Posterior cingulate gyrus (tissue), 11 donors: ENCODE measurements at regions not wholly inside any gene's neighbourhood (a gene's known extent, or its start where the extent isn't known, plus 50 kb on each side); places are given as distances from the start of the nearest gene placed in this dataset.

Experiments
- DNase-seq, 10 donors: peaks; one replicate each; pipeline versions ENCODE4 v3.0.0 to v3.0.0-alpha.2; 2020 to 2021; ENCODE audit warnings: mixed read lengths in 3 of 10
- intact Hi-C: fragments of 100-400 bp; cut with DNase I; formaldehyde crosslinking; loops from one replicate; pipeline ENCODE4 v1.15.1; 2023

- DNase-seq, result no peak
- intact Hi-C loops, result no loop called here
Measured at GRCh38 chr6:129920103-129920798, 59.1 kb upstream of the TMEM244 start.

- DNase-seq, result no peak
- intact Hi-C loops, result no loop called here
Measured at GRCh38 chr6:129911732-129912131, 50.6 kb upstream of the TMEM244 start.
